Hypothalamus (tissue), 51 donors: ENCODE measurements at regions not wholly inside any gene's neighbourhood (a gene's known extent, or its start where the extent isn't known, plus 50 kb on each side); places are given as distances from the start of the nearest gene placed in this dataset.

ENCODE experiments used
- DNase-seq, 51 donors: peaks; one replicate each; lab custom pipeline; 2025; lab: John Stamatoyannopoulos, UW

- DNase-seq: no peak
These were observed 98.9 kb upstream of the KCNK1 start for GRCh38 chr1:233514946-233515391.

GRCh38 chr1:233516732-233517131, 97.2 kb upstream of the KCNK1 start:
- DNase-seq: no peak

GRCh38 chr1:233518344-233518743, 95.6 kb upstream of the KCNK1 start:
- peak in 12 of 51 donors; percentile 3 to 59 (median 23) for DNase-seq

GRCh38 chr1:233520261-233521191, 93.4 kb upstream of the KCNK1 start:
- peak in 1 of 51 donors; percentile 8 for DNase-seq

- peak in 1 of 51 donors; percentile 19 for DNase-seq
These were observed 90.9 kb upstream of the KCNK1 start for GRCh38 chr1:233523047-233523446.

- DNase-seq: no peak
These were observed 86.1 kb upstream of the KCNK1 start for GRCh38 chr1:233527818-233528217.

- DNase-seq: no peak
These were observed 83.1 kb upstream of the KCNK1 start for GRCh38 chr1:233530665-233531386.

GRCh38 chr1:233540816-233541215, 73.1 kb upstream of the KCNK1 start:
- DNase-seq: no peak

- peak in 8 of 51 donors; percentile 1 to 48 (median 22) for DNase-seq
These were observed 70.3 kb upstream of the KCNK1 start for GRCh38 chr1:233543338-233544255.

- DNase-seq: no peak
These were observed 69.6 kb upstream of the KCNK1 start for GRCh38 chr1:233544304-233544703.

GRCh38 chr1:233547726-233548125, 66.2 kb upstream of the KCNK1 start:
- peak in 1 of 51 donors; percentile 39 for DNase-seq

GRCh38 chr1:233549404-233549803, 64.5 kb upstream of the KCNK1 start:
- no peak for DNase-seq

GRCh38 chr1:233549917-233550316, 64.0 kb upstream of the KCNK1 start:
- no peak for DNase-seq

GRCh38 chr1:233554037-233554436, 59.9 kb upstream of the KCNK1 start:
- DNase-seq: no peak

GRCh38 chr1:233561708-233562426, 52.0 kb upstream of the KCNK1 start:
- DNase-seq: no peak
